ENCODE measurements at regions not wholly inside any gene's neighbourhood (a gene's known extent, or its start where the extent isn't known, plus 50 kb on each side); places are given as distances from the start of the nearest gene placed in this dataset.

- TF ChIP-seq, protein P1, sequence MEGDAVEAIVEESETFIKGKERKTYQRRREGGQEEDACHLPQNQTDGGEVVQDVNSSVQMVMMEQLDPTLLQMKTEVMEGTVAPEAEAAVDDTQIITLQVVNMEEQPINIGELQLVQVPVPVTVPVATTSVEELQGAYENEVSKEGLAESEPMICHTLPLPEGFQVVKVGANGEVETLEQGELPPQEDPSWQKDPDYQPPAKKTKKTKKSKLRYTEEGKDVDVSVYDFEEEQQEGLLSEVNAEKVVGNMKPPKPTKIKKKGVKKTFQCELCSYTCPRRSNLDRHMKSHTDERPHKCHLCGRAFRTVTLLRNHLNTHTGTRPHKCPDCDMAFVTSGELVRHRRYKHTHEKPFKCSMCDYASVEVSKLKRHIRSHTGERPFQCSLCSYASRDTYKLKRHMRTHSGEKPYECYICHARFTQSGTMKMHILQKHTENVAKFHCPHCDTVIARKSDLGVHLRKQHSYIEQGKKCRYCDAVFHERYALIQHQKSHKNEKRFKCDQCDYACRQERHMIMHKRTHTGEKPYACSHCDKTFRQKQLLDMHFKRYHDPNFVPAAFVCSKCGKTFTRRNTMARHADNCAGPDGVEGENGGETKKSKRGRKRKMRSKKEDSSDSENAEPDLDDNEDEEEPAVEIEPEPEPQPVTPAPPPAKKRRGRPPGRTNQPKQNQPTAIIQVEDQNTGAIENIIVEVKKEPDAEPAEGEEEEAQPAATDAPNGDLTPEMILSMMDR (IDR thresholded peaks at IDR 0.05) = no peak
- Histone ChIP-seq H3K9me3 (no peaks in the 10 kb centered on the region), H3K4me1 (peaks cover 0 to 7% (median 0%) of the 10 kb centered on the region in 4 donors), H3K27me3 (no peaks in the 10 kb centered on the region), H3K27ac (no peak overlapping the region), H3K36me3 (peaks cover 30 to 70% (median 54%) of the 10 kb centered on the region in 3 donors), H3K4me3 (no peak overlapping the region)
- DNase-seq = no peak
- intact Hi-C loops (cut with DNase I; ENCODE audit: low total_unique reads) = no loop called here
Observed at GRCh38 chr1:206420471-206420870, 49.8 kb upstream of the IKBKE start.

All from tibial artery (tissue), 4 donors.